Neural cell (in vitro differentiated cells): ENCODE measurements at regions not wholly inside any gene's neighbourhood (a gene's known extent, or its start where the extent isn't known, plus 50 kb on each side); places are given as distances from the start of the nearest gene placed in this dataset.

Experiments used
- H2AFZ ChIP-seq: fragments of 200-600, 300-800 bp; sonication (generic), shearing (Covaris generic); 2 replicates; pipeline ENCODE4 v1.6.0; 2014; ENCODE audit warnings: low read depth, mild to moderate bottlenecking, antibody characterized with exemption, low read length, moderate library complexity
- H3F3A ChIP-seq: fragments of 200-600 bp; shearing (Covaris generic); 2 replicates; pipeline ENCODE4 v1.6.1; 2016; ENCODE audit warnings: mild to moderate bottlenecking, moderate library complexity, mixed read lengths, antibody characterized with exemption, low read length; ENCODE audit not compliant: insufficient read depth, poor library complexity, severe bottlenecking
- H3K27ac ChIP-seq: fragments of 200-600, 300-800 bp; sonication (generic), shearing (Covaris generic); 2 replicates; pipeline ENCODE4 v1.5.1; 2014; ENCODE audit warnings: mild to moderate bottlenecking, low read length, moderate library complexity
- H3K27me3 ChIP-seq: fragments of 300-800, 200-600 bp; sonication (generic), shearing (Covaris generic); 2 replicates; pipeline ENCODE4 v1.6.0; 2014; ENCODE audit warnings: mild to moderate bottlenecking, low read depth, low read length, moderate library complexity; ENCODE audit not compliant: insufficient read depth
- H3K36me3 ChIP-seq: fragments of 300-800, 200-600 bp; sonication (generic), shearing (Covaris generic); 2 replicates; pipeline ENCODE4 v1.5.1; 2014; ENCODE audit warnings: mild to moderate bottlenecking, antibody characterized with exemption, low read length, moderate library complexity; ENCODE audit not compliant: insufficient read depth
- H3K4me2 ChIP-seq: fragments of 300-800, 200-600 bp; sonication (generic), shearing (Covaris generic); 2 replicates; pipeline ENCODE4 v1.6.0; 2014; ENCODE audit warnings: mild to moderate bottlenecking, low read length
- H3K4me3 ChIP-seq: fragments of 300-800, 200-600 bp; sonication (generic), shearing (Covaris generic); 2 replicates; pipeline ENCODE4 v1.5.1; 2014; ENCODE audit warnings: mild to moderate bottlenecking, low read length, moderate library complexity
- H3K79me2 ChIP-seq: fragments of 200-600 bp; shearing (Covaris generic); replicated peaks from 2 replicates; pipeline ENCODE4 v1.6.0; 2014; ENCODE audit warnings: mild to moderate bottlenecking, low read length, moderate library complexity; ENCODE audit not compliant: insufficient read depth
- H3K9ac ChIP-seq: fragments of 300-800, 200-600 bp; sonication (generic), shearing (Covaris generic); 2 replicates; pipeline ENCODE4 v1.6.1; 2016; ENCODE audit warnings: mild to moderate bottlenecking, low read length, mixed read lengths
- H3K9me2 ChIP-seq: fragments of 200-600 bp; shearing (Covaris generic); 2 replicates; pipeline ENCODE4 v1.6.1; 2016; ENCODE audit warnings: mild to moderate bottlenecking, low read length, mixed read lengths; ENCODE audit not compliant: insufficient read depth
- H3K9me3 ChIP-seq: fragments of 200-600, 300-800 bp; sonication (generic), shearing (Covaris generic); 2 replicates; pipeline ENCODE4 v1.6.1; 2016; ENCODE audit warnings: mild to moderate bottlenecking, mixed run types, low read length, moderate library complexity, mixed read lengths
- H4K20me1 ChIP-seq: fragments of 200-600 bp; shearing (Covaris generic); 2 replicates; pipeline ENCODE4 v1.6.1; 2016; ENCODE audit warnings: mild to moderate bottlenecking, mixed run types; ENCODE audit not compliant: insufficient read depth
- EP300 ChIP-seq: fragments of 450-650 bp; conservative IDR thresholded peaks from 2 replicates; pipeline ENCODE4 v1.6.1; 2014; ENCODE audit warnings: antibody characterized with exemption, mild to moderate bottlenecking, moderate library complexity; ENCODE audit not compliant: poor library complexity, severe bottlenecking
- EZH2 ChIP-seq: fragments of 200-600, 300-800 bp; shearing (Covaris generic), sonication (generic); IDR thresholded peaks from 2 replicates; pipeline ENCODE4 v1.6.1; 2014; ENCODE audit warnings: antibody characterized with exemption, low read length, borderline replicate concordance, mild to moderate bottlenecking; ENCODE audit not compliant: insufficient read depth, poor library complexity, severe bottlenecking
- MXI1 ChIP-seq: fragments of 450-650 bp; conservative IDR thresholded peaks from 2 replicates; pipeline ENCODE4 v1.6.1; 2014; ENCODE audit warnings: antibody characterized with exemption, mild to moderate bottlenecking; ENCODE audit not compliant: poor library complexity, severe bottlenecking
- POLR2AphosphoS5 ChIP-seq: IDR thresholded peaks from 2 replicates; pipeline ENCODE4 v1.6.1; 2012
- RAD21 ChIP-seq: fragments of 450-650 bp; conservative IDR thresholded peaks from 2 replicates; pipeline ENCODE4 v1.6.1; 2014; ENCODE audit warnings: antibody characterized with exemption, mild to moderate bottlenecking, moderate library complexity
- REST ChIP-seq: IDR thresholded peaks from 2 replicates; pipeline ENCODE4 v1.6.1; 2012; ENCODE audit warnings: borderline replicate concordance
- SMC3 ChIP-seq: fragments of 450-650 bp; conservative IDR thresholded peaks from 2 replicates; pipeline ENCODE4 v1.6.1; 2014; ENCODE audit warnings: antibody characterized with exemption, mild to moderate bottlenecking, moderate library complexity; ENCODE audit not compliant: poor library complexity
- TAF1 ChIP-seq: IDR thresholded peaks from 2 replicates; pipeline ENCODE4 v1.6.1; 2012; ENCODE audit warnings: low read depth
- TF ChIP-seq, protein P1 (sequence below): fragments of 450-650 bp; IDR thresholded peaks from 2 replicates; pipeline ENCODE4 v1.5.1; 2014; ENCODE audit warnings: antibody characterized with exemption, mild to moderate bottlenecking, moderate library complexity; ENCODE audit not compliant: poor library complexity, severe bottlenecking

- H3K36me3 ChIP-seq: no peaks in the 10 kb centered on the region
- H3K79me2 ChIP-seq: no peaks in the 10 kb centered on the region
- TF ChIP-seq SMC3 (no peak), RAD21 (no peak), EP300 (no peak), REST (no peak), POLR2AphosphoS5 (no peak), TAF1 (no peak), EZH2 (no peak), MXI1 (no peak)
- TF ChIP-seq, protein P1, sequence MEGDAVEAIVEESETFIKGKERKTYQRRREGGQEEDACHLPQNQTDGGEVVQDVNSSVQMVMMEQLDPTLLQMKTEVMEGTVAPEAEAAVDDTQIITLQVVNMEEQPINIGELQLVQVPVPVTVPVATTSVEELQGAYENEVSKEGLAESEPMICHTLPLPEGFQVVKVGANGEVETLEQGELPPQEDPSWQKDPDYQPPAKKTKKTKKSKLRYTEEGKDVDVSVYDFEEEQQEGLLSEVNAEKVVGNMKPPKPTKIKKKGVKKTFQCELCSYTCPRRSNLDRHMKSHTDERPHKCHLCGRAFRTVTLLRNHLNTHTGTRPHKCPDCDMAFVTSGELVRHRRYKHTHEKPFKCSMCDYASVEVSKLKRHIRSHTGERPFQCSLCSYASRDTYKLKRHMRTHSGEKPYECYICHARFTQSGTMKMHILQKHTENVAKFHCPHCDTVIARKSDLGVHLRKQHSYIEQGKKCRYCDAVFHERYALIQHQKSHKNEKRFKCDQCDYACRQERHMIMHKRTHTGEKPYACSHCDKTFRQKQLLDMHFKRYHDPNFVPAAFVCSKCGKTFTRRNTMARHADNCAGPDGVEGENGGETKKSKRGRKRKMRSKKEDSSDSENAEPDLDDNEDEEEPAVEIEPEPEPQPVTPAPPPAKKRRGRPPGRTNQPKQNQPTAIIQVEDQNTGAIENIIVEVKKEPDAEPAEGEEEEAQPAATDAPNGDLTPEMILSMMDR: no peak
- H2AFZ ChIP-seq: no peak overlapping the region
- no peak overlapping the region for H3K27ac ChIP-seq
- no peaks in the 10 kb centered on the region for H4K20me1 ChIP-seq
- no peaks in the 10 kb centered on the region for H3K9me3 ChIP-seq
- no peak overlapping the region for H3K9ac ChIP-seq
- no peaks in the 10 kb centered on the region for H3F3A ChIP-seq
- no peaks in the 10 kb centered on the region for H3K9me2 ChIP-seq
- H3K27me3 ChIP-seq: no peaks in the 10 kb centered on the region
- H3K4me3 ChIP-seq: no peak overlapping the region
- H3K4me2 ChIP-seq: no peak overlapping the region
Observed at GRCh38 chr1:242877743-242878142, 353.2 kb upstream of the PLD5 start.

DNA sequence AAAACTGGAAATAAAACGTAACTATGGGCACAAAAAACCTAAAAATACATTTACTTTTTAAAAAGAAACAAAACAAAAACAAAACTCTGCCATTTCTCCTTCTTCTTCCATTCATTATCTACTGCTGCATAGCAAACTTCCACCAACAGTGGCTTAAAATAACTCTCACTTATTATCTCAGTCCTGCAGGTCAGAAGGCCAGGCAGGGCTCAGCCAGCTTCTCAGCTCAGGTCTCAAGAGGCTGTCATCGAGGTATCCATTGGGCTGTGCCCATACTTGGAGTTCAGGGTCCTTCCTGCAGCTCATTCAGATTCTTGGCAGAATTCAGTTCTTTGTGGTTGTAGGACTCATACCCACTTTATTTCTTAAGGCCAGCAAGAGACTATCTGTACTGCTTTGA is 352.7 kb upstream of the PLD5 start:
- Histone ChIP-seq H2AFZ (no peak overlapping the region), H3F3A (no peaks in the 10 kb centered on the region), H3K36me3 (no peaks in the 10 kb centered on the region), H3K9me3 (no peaks in the 10 kb centered on the region), H3K27me3 (no peaks in the 10 kb centered on the region), H3K4me3 (no peak overlapping the region), H3K4me2 (no peak overlapping the region), H3K79me2 (no peaks in the 10 kb centered on the region), H3K9me2 (no peaks in the 10 kb centered on the region), H3K27ac (no peak overlapping the region), H4K20me1 (no peaks in the 10 kb centered on the region), H3K9ac (no peak overlapping the region)
- TF ChIP-seq POLR2AphosphoS5 (no peak), TAF1 (no peak), RAD21 (no peak), REST (no peak)
